Smooth muscle cell of the brain vasculature (primary cell): ENCODE measurements at regions not wholly inside any gene's neighbourhood (a gene's known extent, or its start where the extent isn't known, plus 50 kb on each side); places are given as distances from the start of the nearest gene placed in this dataset.

Experiments used
- DNase-seq: peaks from one replicate; pipeline ENCODE4 v3.0.0-alpha.2; 2012; ENCODE audit warnings: low read depth, low spot score

DNA sequence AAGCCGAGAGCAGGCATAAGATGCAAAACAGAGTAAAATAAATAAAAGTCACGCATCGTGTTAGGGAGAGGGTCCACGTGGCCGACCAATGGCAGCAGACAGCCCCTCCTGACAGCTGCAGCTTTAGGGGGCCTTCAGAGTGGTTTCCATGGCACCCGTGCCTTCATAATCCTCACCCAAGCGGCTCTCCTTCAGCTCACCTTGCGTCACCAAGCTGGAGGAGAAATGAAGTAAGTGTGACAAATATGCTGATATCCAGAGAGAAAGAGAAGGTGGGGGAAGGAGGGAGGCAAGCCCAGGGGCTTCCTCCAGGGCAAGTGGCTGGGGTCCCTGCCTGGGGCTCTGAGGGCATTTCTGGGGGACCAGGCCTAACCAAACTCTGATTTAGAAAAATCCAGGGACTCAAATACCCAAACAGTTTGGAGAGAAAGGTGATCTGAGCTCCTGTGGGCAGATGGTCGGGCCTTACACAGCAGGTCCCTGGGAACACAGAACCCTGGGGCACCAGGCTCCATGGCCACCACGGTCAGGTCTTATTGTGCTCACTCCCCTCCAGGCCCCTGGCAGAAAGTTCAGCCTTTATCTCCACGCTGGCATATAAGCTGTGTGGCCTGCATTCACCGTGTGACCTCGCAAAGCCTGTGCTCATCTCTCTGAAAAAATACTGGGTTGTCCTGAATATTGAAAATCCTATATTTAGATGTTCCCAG, 80.7 kb upstream of the TNRC6C start:
- DNase-seq, result no peak

DNA sequence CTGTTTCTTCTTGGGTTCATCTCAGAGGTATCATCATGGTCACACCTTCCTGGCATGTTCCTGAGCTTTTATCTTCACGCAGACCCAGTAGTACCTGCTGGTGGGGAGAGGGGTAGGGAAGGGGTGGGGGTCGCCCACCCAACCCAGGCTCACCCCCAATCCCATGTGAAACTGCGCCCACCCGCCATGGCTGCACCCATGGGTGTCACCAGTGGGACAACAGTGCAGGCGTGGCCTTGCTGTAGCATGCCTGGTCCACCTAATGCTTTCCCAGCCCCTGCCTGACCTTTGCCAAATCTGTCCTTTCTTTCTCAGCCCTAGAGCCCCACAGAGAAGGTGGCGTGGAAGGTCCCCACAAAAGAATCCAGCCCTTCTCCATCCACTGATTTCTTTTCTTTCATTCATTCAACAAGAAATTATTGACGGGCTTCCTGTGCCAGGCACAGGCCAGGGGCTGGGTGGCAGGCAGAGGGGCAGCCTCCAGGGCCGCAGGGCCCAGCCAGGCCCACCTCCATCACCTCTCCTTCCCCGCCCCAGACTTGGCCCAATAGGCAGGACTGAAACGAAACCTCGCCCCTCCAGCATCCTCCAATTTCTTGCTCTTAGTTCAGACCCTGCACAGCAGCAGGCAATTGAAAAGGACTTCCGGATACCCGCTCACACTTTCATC, 79.1 kb upstream of the TNRC6C start:
- DNase-seq, result no peak

DNA sequence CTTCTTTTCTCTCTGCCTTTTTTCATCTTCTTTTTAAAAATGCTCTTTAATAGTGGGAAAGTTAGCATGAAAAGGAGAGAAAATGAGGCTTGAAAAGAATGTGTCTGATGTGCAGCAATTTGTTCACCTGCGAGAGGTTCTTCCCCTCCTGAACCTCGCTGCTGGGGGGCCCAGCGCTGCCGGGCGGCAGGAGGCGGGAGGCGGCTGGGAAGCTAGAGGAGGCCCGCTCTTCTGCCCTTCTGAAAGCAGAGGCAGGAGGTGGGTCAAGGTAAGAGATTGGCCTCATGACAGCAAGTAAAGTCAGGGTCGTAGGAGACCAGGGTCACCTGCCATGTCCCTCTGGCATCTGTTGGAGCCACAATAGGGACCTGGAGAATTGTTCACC, 78.6 kb upstream of the TNRC6C start:
- no peak for DNase-seq

DNA sequence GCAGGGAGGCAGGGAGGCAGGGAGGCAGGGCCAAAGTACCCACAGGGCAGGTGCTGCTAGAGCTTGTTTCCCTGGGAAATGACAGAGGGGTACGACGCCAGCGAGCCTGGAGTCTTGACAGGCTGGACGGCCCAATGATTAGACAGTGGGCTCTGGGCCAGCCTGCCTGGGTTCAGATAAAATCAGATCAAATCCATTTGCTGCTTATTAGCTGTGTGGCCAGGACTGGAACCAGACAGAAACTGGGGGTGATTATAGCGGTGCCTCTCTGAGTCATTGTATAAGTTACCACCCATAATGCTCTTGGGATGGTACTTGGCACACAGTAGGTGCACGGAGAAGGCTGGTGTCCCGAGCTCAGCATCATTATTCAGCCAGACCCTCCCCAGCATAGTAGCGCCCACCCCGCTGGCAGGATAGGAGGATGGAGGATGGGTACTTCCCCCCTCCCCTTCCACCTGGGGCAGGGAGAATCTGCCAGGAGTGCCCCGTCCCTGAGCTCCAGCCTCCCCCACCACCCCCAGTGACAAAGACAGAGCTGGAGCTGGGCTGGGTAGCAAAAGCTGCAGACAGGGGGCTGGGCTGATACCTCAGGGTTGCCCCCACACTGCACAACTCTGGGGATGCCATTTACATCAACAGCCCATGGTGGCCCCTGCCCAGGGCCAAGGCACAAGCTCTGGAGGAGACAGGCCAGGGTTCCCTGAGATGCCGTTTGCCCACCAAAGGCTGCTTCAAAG, 77.6 kb upstream of the TNRC6C start:
- no peak for DNase-seq

DNA sequence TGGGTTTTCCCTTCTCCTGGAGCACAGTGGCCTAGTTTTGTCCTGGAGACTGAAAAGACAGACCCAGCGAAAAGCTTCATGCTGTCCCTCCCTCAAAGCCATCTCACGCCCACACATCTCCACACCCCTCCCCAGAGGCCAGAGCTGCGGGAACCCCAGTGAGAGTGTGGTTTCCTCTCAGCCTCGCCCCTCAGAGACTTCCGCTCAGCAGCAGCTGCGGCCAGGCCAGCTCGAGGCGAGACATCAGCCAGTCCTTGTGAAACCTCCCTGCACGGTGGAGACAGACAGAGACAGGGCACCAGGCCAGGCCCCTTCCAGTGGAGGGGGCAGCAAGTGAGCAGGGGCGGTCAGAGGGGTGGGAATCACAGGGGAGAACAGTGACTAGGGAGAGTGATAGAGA, 77.0 kb upstream of the TNRC6C start:
- DNase-seq, result no peak

DNA sequence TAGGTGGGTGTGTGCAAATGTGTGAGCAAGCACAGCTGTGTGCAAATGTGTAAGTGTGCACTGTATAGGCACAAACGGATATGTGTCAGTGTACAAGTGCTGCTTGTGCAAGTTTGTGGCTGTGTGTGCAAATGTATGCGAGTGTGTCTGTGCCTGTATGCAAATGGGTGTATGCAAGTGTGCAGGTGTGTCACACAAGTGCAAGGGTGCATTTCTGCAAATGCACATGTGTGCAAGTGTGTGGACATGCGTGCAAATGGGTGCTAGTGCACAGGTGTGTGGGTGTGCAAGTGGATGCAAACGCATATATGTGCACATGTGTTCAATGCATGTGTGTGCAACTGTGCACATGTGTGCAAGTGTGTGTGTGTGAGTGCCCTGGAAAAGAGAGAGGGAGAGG, 76.5 kb upstream of the TNRC6C start:
- no peak for DNase-seq

DNA sequence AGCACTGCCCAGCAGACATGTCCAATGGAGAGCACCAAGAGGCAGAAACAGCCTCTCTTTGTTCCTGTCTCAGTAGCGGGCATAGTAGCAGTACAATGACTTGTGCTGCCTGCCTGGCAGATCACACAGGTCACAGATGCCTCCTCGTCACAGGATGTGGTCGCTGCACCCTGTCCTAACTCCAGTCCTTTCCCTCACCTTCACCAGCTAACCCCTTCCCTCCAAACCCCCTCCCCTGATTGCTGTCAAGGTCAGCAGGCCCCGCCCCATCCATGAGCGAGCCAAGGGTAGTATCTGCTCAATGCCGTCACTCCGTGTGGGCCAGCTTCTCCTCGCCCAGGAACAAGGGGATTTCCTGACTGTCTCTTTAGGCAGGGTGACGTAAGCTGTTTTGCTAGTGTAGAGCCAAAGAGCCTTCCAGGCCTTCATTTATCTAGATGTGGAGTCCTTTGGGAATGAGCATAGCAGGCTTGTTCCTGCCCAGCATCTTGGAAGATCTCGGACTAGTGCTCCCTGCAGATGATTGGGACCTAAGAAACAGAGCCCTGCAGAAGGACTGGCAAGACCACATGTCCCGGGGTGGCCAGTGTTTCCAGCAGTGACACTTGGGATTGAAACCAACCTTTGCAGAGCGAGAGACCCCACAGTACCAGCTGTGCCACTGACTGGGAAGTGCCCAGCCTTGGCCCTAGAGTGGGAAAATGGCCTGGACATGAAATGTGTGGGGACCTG, 75.9 kb upstream of the TNRC6C start:
- DNase-seq, result no peak

DNA sequence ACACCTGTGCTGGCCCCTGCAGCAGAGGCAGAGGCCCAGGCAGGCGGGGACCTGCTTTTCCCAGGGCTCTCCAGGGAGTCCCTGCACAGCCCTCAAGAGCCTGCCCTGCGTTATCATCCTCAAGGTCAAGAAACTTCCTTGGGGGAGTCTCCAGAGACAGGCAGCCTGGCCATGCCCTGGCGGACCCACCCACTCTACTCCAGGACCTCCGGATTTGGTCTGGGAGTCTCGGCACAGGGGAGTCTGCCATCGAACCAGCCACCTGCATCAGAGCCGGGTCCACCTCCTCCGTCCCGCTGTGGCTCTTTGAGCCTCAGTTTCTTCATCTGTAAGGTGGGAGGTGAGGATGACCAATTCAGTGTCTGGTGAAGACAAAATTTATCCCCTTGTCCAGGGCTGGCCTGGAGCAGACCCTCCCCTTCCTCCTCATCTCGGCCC, 75.3 kb upstream of the TNRC6C start:
- no peak for DNase-seq

DNA sequence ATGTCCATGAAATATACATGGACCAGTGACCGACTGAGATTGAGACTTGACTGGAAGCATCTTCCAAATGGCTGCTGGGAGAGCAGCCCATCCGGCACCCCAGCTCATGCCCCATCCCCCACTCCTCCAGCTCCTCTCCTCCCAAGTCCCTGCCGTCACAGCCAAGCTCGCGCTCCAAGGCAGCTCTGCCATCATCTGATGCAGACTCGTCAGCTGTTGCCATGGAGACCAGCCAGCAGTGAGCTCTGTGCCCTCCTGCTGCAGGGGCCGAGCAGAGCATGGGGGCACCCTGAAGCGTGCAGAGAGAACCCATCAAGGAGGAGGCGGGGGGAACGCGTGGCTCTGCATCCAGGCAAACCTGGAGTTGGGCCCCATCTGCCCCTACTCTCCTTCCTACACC, 74.5 kb upstream of the TNRC6C start:
- no peak for DNase-seq

DNA sequence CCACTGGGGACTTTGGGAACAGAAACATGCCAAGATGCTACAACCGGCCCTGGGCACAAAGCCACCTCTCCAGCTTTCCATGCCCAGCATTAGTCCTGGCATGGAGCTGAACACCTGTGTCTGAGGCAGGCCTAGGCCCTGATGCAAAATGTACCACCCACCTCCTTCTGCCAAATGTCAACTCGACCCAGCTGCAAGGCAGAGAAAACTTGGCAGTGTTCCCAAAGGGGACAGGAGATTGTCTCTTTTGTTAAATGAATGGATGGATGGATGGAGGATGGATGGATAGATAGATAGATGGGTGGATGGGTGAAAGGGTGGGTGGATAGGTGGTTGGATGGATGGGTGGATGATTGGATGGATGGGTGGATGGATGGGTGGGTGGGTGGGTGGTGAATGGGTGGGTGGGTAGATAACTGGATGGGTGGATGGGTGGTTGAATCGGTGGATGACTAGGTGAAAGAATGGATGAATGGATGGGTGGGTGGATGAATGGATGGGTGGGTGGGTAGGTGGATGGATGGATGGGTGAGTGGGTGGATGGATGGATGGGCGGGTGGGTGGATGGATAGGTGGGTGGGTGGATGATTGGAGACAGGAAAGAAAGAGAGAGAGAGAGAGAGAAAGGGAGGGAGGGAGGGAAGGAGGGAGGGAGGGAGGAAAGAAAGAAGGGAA, 73.4 kb upstream of the TNRC6C start:
- DNase-seq, result no peak

DNA sequence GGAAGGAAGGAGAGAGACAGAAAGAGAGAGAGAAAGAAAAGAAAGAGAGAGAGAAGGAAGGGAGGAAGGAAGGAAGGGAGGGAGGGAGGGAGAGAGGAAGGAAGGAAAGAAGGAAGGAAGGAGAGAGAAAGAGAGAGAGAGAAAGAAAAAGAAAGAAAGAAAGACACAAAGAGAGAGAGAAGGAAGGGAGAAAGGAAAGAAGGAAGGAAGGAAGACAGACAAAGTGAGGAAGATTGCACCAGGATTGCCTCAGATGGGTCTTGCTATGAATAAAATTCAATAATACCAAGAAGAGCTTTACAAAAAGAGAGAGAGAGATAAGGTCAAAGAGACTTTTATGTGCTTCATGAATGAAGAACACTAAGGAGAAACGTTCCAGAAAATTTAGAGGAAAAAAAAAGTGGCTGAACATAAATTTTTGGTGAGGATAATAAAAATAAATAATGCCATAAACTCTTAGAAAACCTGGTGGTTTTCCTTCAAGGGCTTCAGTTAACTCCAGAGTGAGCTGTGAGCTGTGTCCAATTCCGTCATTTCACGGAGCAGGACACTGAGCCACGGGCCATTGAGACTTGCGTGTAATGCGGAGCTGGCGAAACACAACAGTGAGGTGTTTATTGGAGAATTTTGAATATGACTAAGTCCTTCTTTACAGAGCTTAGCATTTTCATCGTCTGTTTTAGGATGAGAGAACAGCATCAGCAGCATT, 72.7 kb upstream of the TNRC6C start:
- no peak for DNase-seq

DNA sequence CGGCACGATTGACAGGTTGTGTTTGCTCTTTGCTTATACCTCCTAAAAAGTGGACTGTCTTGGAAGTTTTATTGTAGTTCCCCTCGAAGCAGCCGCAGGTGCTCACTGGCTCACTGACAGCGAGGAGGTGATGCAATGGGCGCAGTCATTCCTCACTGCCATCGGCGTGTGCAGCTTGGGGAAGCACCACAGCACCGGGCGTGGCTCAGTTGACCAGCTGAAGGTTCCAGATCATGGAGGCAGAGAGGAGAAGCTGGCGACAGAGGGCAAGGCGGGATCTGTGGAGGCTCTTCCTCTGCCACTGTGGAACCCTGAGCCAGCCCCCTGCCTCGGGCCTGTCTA, 72.1 kb upstream of the TNRC6C start:
- DNase-seq, result no peak

DNA sequence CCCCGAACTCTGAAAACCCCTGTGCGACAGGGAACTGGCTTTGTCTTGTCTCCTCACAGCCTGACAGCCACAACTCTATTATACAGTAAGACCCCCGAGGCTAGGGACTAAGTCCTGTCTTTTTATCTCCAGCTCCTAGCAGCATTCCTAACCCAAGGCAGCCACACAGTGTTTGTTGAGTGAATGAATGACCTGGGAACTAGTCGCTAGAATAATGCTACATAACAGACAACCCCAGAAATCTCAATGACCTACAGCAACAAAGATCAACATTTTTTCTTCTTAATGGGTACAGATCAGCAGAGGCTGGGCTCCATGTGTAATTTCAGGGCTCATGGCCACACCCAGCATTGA, 71.4 kb upstream of the TNRC6C start:
- DNase-seq, result no peak

DNA sequence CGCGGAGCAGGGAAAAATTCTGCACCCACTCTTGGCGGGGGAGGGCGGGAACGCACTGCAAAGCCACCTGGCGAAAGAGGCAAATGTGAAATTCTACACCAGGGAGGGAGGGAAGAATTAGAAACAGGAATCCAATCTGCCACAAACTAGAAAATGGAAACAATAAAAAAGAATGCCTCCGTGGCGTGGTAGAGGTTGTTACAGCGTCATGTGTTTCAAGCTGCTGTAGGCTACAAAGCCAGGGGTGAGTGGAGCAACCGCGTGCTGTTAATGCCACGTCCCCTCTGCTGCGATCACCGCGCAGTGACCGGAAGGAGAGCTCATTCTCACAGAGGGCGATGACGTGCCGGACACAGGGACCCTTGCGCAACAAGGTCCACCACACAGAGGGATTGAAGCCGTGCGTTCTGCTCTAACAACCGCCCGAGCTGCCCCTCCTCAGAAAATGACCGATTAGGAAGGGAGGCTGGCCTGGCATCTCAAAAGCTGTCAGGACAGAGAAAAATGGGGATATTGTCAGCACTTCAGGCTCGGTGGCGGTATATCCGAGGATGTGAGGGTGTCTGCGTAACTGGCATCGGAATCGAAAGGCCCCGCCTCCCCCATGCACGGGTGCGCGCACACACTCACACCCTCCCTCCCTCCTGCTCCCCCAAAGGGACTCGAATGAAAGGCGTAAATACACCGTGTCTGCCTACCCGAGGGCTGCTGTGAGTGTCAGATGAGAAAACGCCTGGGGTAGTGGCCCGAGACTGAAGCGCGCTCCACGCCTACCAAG, 70.8 kb upstream of the TNRC6C start:
- no peak for DNase-seq

DNA sequence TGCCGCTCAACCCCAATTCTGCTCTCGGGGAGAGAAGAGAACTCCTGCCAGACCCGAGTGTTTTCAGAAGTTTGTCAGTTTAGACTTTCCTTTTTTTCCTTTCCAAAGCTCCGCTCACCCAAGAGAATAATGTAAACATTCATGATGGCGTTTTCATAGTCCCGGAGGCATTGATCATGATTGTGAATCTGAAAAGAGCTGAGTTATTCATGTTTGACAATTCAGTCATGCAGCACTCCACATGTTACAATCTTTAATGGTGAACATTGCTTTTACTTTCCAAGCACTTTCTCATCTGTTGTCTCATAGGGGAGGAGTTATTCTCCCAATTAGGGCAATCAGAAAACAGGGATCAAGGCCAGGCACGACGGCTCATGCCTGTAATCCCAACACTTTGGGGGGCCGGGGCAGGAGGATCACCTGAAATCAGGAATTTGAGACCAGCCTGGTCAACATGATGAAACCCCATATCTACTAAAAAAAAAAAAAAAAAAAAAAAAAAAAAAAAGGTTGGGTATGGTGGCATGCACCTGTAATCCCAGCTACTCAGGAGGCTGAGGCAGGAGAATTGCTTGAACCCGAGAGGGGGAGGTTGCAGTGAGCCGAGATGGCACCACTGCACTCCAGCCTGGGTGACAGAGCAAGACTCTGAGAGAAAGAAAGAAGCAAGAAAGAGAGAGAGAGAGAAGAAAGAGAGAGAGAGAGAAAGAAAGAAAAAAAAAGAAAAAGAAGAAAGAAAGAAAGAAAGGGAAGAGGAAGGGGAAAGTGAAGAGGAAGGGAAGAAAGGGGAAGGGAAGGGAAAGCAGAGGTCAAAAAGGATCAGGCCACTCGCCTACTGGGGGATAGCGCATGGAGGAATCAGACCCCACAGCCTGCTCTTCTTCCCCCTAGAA, 70.0 kb upstream of the TNRC6C start:
- DNase-seq, result no peak

DNA sequence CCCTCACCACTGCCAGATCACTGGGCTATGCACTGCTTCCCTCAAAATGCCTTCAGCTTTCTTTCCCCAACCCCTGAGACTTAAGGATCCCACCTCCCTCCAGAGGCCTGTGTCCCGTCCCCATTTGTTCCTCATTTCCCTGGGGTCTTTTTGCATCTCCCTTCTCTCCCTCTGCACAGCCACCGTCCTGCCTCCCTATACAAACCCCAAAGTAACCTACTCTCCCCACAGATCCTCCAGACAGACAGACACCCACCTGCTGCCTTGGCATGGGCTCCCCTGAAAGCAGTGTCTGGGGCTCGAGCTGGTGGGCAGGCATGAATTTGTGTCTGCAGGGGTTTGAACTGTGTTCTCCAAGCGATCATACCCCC, 69.4 kb upstream of the TNRC6C start:
- DNase-seq, result no peak

DNA sequence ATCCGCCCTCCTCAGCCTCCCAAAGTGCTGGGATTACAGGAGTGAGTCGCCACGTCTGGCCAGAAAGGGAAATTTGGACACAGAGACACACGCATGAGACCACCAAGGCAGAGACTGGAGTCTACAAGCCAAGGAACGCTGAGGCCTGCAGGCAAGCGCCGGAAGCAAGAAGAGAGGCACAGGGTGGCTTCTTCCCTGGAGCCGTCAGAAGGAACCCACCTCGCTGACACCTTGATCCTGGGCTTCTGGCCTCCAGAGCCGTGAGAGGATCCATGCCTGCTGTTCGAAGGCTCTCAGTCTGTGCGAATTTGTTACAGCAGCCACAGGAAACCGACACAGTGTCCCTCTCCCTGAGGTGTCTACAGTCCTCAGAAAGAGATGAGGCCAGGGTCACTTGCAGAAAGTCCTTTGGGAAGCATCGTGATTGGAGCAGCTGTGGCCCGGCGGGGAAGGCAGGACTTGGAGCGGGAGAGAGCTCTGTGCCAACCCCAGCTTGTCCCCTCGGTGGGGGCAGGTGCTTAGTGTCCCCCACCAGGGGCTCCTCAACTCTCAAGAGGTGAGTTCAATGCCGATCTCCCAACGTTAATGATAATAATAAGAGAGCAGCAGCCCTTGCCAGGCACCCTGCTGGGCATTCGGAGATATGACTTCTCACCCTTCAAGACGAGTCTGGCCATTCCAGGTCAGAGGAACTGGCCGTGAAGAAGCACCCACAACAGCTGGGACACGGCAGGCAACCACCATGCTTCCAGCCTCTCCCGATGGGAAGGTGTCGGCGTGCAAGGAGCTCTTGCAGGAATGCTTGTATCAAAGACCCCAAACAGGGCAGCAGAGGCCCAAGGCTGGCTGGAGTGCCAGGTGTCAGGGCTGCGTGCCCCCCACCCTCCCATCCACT, 68.4 kb upstream of the TNRC6C start:
- DNase-seq, result no peak

DNA sequence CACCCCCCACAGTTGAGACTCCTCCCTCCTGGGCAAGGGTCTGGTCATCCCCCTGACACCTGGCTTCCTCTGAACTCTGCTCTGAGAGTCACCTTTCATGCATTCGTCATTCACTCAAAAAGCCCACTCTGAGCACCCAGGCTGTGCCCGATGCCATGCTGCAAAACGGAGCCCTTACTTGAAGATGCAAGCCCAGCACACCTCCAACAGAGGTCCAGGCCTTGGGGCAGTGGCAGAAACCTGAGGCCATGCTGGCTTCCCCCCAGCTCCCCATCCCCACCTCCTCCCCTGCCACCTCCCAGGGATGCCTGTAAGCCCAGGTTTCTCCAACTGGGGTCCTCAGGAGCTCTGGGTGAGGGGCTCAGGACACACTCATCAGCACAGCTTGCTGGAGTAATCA, 67.7 kb upstream of the TNRC6C start:
- DNase-seq, result no peak

DNA sequence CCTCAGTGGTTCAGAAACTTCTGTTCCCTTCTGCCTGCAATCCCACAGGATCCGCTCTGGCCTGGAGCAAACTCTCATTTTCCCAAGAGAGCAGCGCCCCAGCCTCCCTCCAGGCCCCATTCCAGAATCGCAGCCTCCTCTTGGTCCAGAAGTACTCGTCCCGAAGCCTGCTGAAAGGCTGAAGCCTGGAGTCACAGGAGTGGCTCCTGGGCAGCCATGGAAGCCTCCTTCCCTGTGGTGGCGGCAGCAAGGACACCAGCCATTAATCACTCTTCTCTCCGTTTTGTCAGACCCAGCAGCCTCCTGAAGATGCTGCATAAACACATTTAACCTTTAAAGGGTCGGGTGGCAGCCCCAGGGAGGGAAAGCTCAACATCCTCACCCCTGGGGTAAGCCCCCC, 66.9 kb upstream of the TNRC6C start:
- DNase-seq, result no peak
